Vagina (tissue), 2 donors: ENCODE measurements at regions not wholly inside any gene's neighbourhood (a gene's known extent, or its start where the extent isn't known, plus 50 kb on each side); places are given as distances from the start of the nearest gene placed in this dataset.

Experiments used
- DNase-seq, 2 donors: peaks; one replicate each; pipeline ENCODE4 v3.0.0-alpha.2; 2017; ENCODE audit errors: extremely low spot score in 2 of 2
- H3K27ac ChIP-seq: fragments of 200-600 bp; sonication (generic); one replicate; pipeline ENCODE4 v1.5.1; 2019
- H3K27me3 ChIP-seq: fragments of 200-600 bp; sonication (generic); one replicate; pipeline ENCODE4 v1.5.1; 2019
- H3K36me3 ChIP-seq, 2 donors: fragments of 200-600 bp; sonication (generic); one replicate each; pipeline ENCODE4 v1.5.1; 2017 to 2019
- H3K4me1 ChIP-seq: fragments of 200-600 bp; sonication (generic); one replicate; pipeline ENCODE4 v1.5.1; 2019
- H3K4me3 ChIP-seq, 2 donors: fragments of 200-600 bp; sonication (generic); 1 replicate in 1 of 2; 2 replicates in 1 of 2; pipeline ENCODE4 v1.5.1; 2016 to 2019
- H3K9me3 ChIP-seq: fragments of 200-600 bp; sonication (generic); one replicate; pipeline ENCODE4 v1.5.1; 2019
- CTCF ChIP-seq, 3 experiments: fragments of 450-650 bp in 2 of 3; fragments of 200-600 bp in 1 of 3; sonication (generic) in 1 of 3; IDR thresholded peaks; one replicate each; pipeline ENCODE4 v1.5.1; 2017 to 2019; ENCODE audit warnings: antibody characterized with exemption in 3 of 3, mild to moderate bottlenecking in 2 of 3, moderate library complexity in 2 of 3
- POLR2A ChIP-seq, 2 donors: fragments of 450-650 bp; IDR thresholded peaks; one replicate each; pipeline ENCODE4 v1.6.1; 2017; ENCODE audit warnings: antibody characterized with exemption in 2 of 2, mild to moderate bottlenecking in 2 of 2, moderate library complexity in 2 of 2
- POLR2AphosphoS5 ChIP-seq, 2 donors: sonication (generic); formaldehyde crosslinking; IDR thresholded peaks; one replicate each; pipeline ENCODE4 v1.9.0; 2017; ENCODE audit warnings: antibody characterized with exemption in 2 of 2, mild to moderate bottlenecking in 2 of 2, low read depth in 1 of 2; ENCODE audit not compliant: insufficient read depth in 1 of 2
- intact Hi-C: fragments of 100-400 bp; cut with DNase I; formaldehyde crosslinking; loops from one replicate; pipeline ENCODE4 v1.15.1; 2023

- H3K36me3 ChIP-seq = no peaks in the 10 kb centered on the region
- H3K4me3 ChIP-seq = no peak overlapping the region
- H3K27me3 ChIP-seq = no peaks in the 10 kb centered on the region
- no peaks in the 10 kb centered on the region for H3K9me3 ChIP-seq
- no peaks in the 10 kb centered on the region for H3K4me1 ChIP-seq
- no peak for DNase-seq
- TF ChIP-seq POLR2A (IDR thresholded peaks at IDR 0.05) = no peak
- no peak for TF ChIP-seq POLR2AphosphoS5 (IDR thresholded peaks at IDR 0.05; ENCODE audit: insufficient read depth in 1 of 2, low read depth in 1 of 2)
- no peak for TF ChIP-seq CTCF (IDR thresholded peaks at IDR 0.05)
- intact Hi-C loops = no loop called here
- H3K27ac ChIP-seq = no peak overlapping the region
These were observed 515.7 kb downstream of the TCERG1L start for GRCh38 chr10:130795819-130796218.

DNA sequence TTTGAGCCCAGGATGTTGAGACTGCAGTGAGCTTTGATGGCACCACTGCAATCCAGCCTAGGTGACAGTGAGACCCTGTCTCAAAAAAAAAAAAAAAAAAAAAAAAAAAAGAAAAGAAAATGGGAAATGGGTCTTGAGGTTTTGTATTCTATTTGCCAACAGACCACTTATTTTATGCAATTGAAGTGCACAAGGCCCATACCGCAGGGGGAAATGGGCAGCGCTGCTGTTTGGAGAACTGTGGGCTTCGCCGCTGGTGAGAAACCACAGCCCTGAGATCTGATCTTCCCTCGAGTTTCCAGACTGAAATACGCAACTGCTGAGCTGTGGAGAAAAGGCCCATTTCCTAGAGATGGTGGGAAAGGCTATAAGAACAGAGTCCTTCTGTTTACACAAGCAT is 512.0 kb downstream of the TCERG1L start:
- Histone ChIP-seq H3K36me3 (no peaks in the 10 kb centered on the region), H3K27me3 (no peaks in the 10 kb centered on the region), H3K27ac (no peak overlapping the region), H3K4me3 (no peak overlapping the region), H3K4me1 (no peaks in the 10 kb centered on the region), H3K9me3 (no peaks in the 10 kb centered on the region)
- intact Hi-C loops = no loop called here
- DNase-seq = no peak
- TF ChIP-seq POLR2AphosphoS5 (IDR thresholded peaks at IDR 0.05; ENCODE audit: insufficient read depth in 1 of 2, low read depth in 1 of 2) (no peak), POLR2A (IDR thresholded peaks at IDR 0.05) (no peak), CTCF (IDR thresholded peaks at IDR 0.05) (no peak)

GRCh38 chr10:130800281-130800680 is 511.2 kb downstream of the TCERG1L start:
- DNase-seq = no peak
- Histone ChIP-seq H3K9me3 (no peaks in the 10 kb centered on the region), H3K4me3 (no peak overlapping the region), H3K27ac (no peak overlapping the region), H3K4me1 (no peaks in the 10 kb centered on the region), H3K27me3 (no peaks in the 10 kb centered on the region), H3K36me3 (no peaks in the 10 kb centered on the region)
- intact Hi-C loops = no loop called here
- no peak for TF ChIP-seq POLR2AphosphoS5 (IDR thresholded peaks at IDR 0.05; ENCODE audit: insufficient read depth in 1 of 2, low read depth in 1 of 2)
- TF ChIP-seq POLR2A (IDR thresholded peaks at IDR 0.05) = no peak
- TF ChIP-seq CTCF (IDR thresholded peaks at IDR 0.05) = no peak

GRCh38 chr10:130801276-130801675 is 510.2 kb downstream of the TCERG1L start:
- H3K27ac ChIP-seq = no peak overlapping the region
- no peak overlapping the region for H3K4me3 ChIP-seq
- H3K9me3 ChIP-seq = no peaks in the 10 kb centered on the region
- no peaks in the 10 kb centered on the region for H3K27me3 ChIP-seq
- H3K36me3 ChIP-seq = no peaks in the 10 kb centered on the region
- DNase-seq = no peak
- TF ChIP-seq CTCF (IDR thresholded peaks at IDR 0.05) (no peak), POLR2A (IDR thresholded peaks at IDR 0.05) (no peak), POLR2AphosphoS5 (IDR thresholded peaks at IDR 0.05; ENCODE audit: insufficient read depth in 1 of 2, low read depth in 1 of 2) (no peak)
- intact Hi-C loops = no loop called here
- H3K4me1 ChIP-seq = no peaks in the 10 kb centered on the region

- no peaks in the 10 kb centered on the region for H3K9me3 ChIP-seq
- intact Hi-C loops = no loop called here
- TF ChIP-seq CTCF (IDR thresholded peaks at IDR 0.05) (no peak), POLR2A (IDR thresholded peaks at IDR 0.05) (no peak), POLR2AphosphoS5 (IDR thresholded peaks at IDR 0.05; ENCODE audit: insufficient read depth in 1 of 2, low read depth in 1 of 2) (no peak)
- no peak overlapping the region for H3K27ac ChIP-seq
- no peaks in the 10 kb centered on the region for H3K27me3 ChIP-seq
- DNase-seq = no peak
- H3K4me1 ChIP-seq = no peaks in the 10 kb centered on the region
- no peak overlapping the region for H3K4me3 ChIP-seq
- H3K36me3 ChIP-seq = no peaks in the 10 kb centered on the region
These were observed 509.7 kb downstream of the TCERG1L start for GRCh38 chr10:130801784-130802183.
